ENCODE measurements at regions not wholly inside any gene's neighbourhood (a gene's known extent, or its start where the extent isn't known, plus 50 kb on each side); places are given as distances from the start of the nearest gene placed in this dataset.

DNA sequence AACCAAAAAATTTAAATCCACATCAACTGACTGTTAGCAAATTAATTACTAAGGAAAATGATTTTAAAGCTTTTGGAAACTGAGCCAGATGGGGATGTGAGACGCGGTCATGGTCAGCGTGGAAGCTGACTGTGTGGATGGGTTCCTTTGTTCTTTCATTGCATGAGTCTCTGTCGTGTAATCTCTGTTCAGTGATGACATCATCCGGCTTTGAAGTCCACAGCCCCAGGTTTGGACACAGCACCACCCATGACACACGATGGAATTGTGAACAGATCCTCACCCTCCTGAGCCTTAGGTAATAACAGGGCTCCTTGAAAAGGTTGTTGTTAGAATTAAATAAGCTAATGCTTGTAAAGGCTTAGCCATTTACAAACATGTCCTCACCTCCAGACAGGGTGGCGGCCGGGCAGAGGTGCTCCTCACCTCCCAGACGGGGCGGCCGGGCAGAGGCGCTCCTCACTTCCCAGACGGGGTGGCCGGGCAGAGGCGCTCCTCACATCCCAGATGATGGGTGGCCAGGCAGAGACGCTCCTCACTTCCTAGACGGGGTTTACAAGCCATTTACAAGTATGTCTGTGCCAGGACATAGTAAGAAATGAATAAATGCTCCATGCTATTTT, 677.3 kb downstream of the TBC1D22A start:
- DNase-seq (ENCODE audit: low read depth in 3 of 3): no peak

GRCh38 chr22:47437636-47438035, 675.2 kb downstream of the TBC1D22A start:
- no peak for DNase-seq (ENCODE audit: low read depth in 3 of 3)

DNA sequence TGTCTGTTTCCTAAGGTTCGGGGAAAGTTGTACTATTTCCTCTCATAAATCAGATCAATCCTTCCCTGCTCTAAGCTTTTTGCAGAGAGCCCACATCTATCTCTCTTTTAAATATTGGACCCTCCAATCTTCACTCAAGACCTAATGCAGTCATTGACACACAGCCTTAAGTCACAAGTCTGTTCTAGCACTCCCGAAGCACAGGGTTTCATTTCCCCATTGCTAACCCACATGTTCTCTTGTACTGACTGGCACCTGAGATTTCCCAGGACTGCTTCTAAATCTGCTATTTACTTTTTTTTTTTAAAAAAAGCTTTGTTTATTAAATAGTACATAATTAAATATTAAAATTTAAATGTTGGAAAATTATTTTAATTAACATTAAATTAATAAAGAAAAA, 674.7 kb downstream of the TBC1D22A start:
- no peak for DNase-seq (ENCODE audit: low read depth in 3 of 3)

GRCh38 chr22:47435826-47436225, 673.4 kb downstream of the TBC1D22A start:
- DNase-seq (ENCODE audit: low read depth in 3 of 3): no peak

- DNase-seq (ENCODE audit: low read depth in 3 of 3): no peak
Observed at GRCh38 chr22:47435204-47435487, 672.7 kb downstream of the TBC1D22A start.

- DNase-seq (ENCODE audit: low read depth in 3 of 3): no peak
Observed at GRCh38 chr22:47434336-47435203, 672.1 kb downstream of the TBC1D22A start.

DNA sequence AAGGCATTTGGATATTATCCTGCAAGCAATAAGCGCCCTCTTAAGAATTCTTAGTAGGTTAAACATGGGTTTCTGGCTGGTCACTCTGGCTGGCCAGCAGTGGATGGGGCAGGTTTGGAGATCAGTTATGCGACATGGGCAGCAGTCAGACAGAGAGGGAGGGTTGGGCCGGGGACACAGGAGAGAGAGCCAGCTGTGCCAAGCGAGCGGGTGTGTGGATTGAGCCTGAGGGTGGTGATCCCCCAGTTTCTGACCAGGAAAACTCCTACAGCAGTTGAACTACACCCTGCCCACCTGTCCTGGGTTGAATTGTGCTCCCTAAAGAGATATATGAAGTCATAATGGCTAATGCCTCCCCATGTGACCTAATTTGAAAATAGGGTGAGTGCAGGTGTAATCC, 671.2 kb downstream of the TBC1D22A start:
- DNase-seq (ENCODE audit: low read depth in 3 of 3): no peak

- DNase-seq (ENCODE audit: low read depth in 3 of 3): no peak
Observed at GRCh38 chr22:47432683-47433082, 670.2 kb downstream of the TBC1D22A start.

- DNase-seq (ENCODE audit: low read depth in 3 of 3): no peak
Observed at GRCh38 chr22:47423861-47424820, 661.7 kb downstream of the TBC1D22A start.

DNA sequence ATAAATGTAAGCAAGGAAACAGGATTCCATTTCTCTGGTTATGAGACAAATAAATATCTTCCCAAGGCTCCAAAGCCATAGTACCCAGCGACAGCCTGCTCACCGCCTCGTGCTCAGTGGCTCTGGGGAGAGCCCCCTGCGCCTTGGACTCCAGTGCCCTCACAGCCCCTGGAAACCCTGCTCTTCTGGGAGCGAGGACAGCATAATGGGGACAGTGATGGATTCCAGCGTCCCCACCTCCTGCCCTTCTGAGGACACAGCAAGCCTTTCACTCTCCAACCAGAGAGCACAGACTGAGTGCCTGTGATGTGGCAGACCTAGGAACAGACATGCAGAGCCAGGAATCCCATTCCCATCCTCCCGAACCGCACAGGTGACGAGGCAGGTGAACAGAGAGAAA, 660.8 kb downstream of the TBC1D22A start:
- no peak for DNase-seq (ENCODE audit: low read depth in 3 of 3)

- DNase-seq (ENCODE audit: low read depth in 3 of 3): no peak
Observed at GRCh38 chr22:47422736-47423135, 660.3 kb downstream of the TBC1D22A start.

- no peak for DNase-seq (ENCODE audit: low read depth in 3 of 3)
Observed at GRCh38 chr22:47421846-47422245, 659.4 kb downstream of the TBC1D22A start.

- DNase-seq (ENCODE audit: low read depth in 3 of 3): no peak
Observed at GRCh38 chr22:47420211-47420610, 657.8 kb downstream of the TBC1D22A start.

GRCh38 chr22:47419239-47419638, 656.8 kb downstream of the TBC1D22A start:
- DNase-seq (ENCODE audit: low read depth in 3 of 3): no peak

DNA sequence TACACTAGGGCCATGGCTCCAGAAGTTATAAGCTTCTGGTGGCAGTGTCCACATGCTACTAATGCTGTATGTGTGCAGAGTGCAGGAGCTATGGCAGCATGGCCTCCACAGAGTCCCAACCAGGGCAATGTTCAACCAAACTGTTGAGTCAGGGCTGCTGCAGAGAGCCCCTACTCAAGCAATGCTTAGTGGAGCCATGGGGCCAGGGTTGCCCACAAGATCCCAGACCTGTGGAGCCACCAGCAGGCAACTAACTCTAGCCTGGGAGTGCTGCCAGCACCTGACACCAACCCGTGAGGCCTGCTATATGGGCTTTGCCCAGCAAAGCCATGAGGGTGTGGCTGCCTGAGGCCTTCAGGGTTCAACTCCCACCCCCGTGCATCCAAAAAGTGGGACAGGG, 655.2 kb downstream of the TBC1D22A start:
- DNase-seq (ENCODE audit: low read depth in 3 of 3): no peak

- no peak for DNase-seq (ENCODE audit: low read depth in 3 of 3)
Observed at GRCh38 chr22:47411006-47411405, 648.6 kb downstream of the TBC1D22A start.

DNA sequence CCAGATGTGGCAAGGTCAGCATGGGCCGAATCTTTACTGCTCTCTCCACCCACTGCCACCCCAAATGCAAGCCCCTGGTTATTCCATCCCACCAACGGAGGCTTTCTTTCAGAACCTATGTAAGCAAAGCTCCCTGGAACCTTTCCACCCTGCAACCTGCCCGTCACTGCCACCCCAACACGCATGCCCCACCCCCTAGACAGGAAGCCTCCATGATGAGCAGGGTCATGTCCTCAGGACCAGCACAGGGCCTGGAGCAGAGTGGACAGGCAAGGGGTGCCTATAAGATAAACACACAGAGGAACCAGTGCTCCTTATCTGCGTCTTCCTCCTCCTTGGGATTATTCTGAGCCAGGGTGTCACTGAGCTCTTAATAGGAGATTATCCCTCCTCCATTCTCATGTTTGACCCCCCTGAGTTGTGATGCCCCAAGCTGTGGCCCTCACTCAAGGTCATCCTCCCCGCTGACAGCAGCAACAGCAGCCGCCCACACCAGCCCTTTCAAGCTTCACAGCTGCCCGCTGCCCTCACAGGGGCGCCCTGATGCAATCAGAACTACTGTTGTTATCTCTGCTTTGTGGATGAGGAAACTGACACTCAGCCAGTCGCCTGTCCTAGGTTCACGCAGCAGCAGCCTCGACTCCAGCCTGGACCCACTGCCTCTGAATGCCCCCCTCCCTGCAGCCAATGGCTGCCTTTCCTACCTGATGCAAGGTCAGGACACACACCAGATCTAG, 647.3 kb downstream of the TBC1D22A start:
- no peak for DNase-seq (ENCODE audit: low read depth in 3 of 3)

DNA sequence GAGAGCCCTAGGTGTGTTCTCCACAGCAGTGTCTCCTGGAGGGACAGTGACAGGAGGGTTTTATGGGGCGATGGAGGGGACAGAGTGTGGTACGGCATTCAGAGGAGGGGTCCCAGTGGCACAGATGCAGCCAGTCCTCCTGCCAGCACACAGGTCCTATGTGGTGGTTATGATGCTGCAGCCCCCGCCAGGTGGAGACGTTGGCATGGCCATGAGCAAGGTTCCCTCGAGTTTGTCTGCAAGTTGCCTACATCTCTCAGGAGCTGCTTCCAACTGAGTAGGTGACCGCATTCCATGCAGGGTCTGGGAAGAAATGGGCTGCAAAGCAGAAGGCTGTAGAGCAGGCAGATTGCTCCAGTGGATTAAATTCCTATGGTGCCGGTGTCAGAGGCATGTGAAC, 646.0 kb downstream of the TBC1D22A start:
- DNase-seq (ENCODE audit: low read depth in 3 of 3): no peak

DNA sequence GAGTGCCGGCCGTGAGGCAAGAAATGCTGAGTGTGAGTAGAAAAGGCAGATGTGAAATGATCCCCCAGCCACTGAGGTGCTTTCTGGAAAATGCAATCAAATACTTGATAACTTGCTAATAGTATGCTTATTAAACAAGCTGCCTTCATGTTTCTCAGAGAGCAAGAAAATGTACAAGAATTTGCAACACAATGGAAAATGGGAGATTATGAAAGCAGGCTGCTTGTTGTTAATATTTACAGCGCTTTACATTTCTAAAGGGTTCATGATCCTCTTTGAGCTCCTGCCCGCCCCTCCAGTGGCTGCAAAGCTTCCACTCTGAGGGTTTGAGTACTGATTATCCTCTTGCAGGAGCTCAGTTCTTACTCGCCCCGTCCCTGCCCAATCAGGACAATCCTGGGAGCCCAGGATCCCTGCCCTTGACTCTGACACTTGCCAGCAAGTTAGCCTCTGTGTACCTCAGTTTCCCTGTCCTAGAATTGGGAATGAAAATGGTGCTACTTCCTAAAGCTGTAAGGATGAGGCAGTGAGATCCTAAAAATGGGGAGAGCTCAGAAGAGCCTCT, 645.1 kb downstream of the TBC1D22A start:
- no peak for DNase-seq (ENCODE audit: low read depth in 3 of 3)

- DNase-seq (ENCODE audit: low read depth in 3 of 3): no peak
Observed at GRCh38 chr22:47406896-47407295, 644.4 kb downstream of the TBC1D22A start.

GRCh38 chr22:47406180-47406834, 643.9 kb downstream of the TBC1D22A start:
- DNase-seq (ENCODE audit: low read depth in 3 of 3): no peak
